CD14-positive monocyte (primary cell): ENCODE measurements at regions not wholly inside any gene's neighbourhood (a gene's known extent, or its start where the extent isn't known, plus 50 kb on each side); places are given as distances from the start of the nearest gene placed in this dataset.

Source experiments
- DNase-seq, 3 donors: peaks; one replicate each; pipeline ENCODE4 v3.0.0-alpha.2; 2011 to 2022
- H2AFZ ChIP-seq: 2 replicates; pipeline ENCODE4 v1.6.0; 2012; ENCODE audit warnings: mild to moderate bottlenecking, low read depth, low read length, inconsistent platforms; ENCODE audit not compliant: insufficient read depth, poor library complexity, severe bottlenecking
- H3K27ac ChIP-seq, 2 donors: 1 replicate in 1 of 2; 2 replicates in 1 of 2; pipeline ENCODE4 v1.5.1; 2012 to 2013; ENCODE audit warnings: low read length in 2 of 2, control low read depth in 1 of 2, inconsistent platforms in 1 of 2, low read depth in 1 of 2, mild to moderate bottlenecking in 1 of 2
- H3K27me3 ChIP-seq, 2 donors: one replicate each; pipeline versions ENCODE4 v1.6.0 to v1.6.1; 2011 to 2013; ENCODE audit warnings: low read length in 2 of 2; ENCODE audit not compliant: control insufficient read depth in 2 of 2, insufficient read depth in 2 of 2
- H3K36me3 ChIP-seq, 2 donors: replicated peaks in 1 of 2; 1 replicate in 1 of 2; 2 replicates in 1 of 2; pipeline versions ENCODE4 v1.5.1 to v1.6.1; 2012 to 2013; ENCODE audit warnings: low read length in 2 of 2, control low read depth in 1 of 2, inconsistent platforms in 1 of 2, mild to moderate bottlenecking in 1 of 2; ENCODE audit not compliant: insufficient read depth in 2 of 2, control insufficient read depth in 1 of 2
- H3K4me1 ChIP-seq, 2 donors: 1 replicate in 1 of 2; 2 replicates in 1 of 2; pipeline versions ENCODE4 v1.5.1 to v1.6.1; 2012 to 2013; ENCODE audit warnings: low read length in 2 of 2, control low read depth in 1 of 2, inconsistent platforms in 1 of 2, mild to moderate bottlenecking in 1 of 2, moderate library complexity in 1 of 2; ENCODE audit not compliant: insufficient read depth in 2 of 2, control insufficient read depth in 1 of 2
- H3K4me2 ChIP-seq: replicated peaks from 2 replicates; pipeline ENCODE3; 2012; ENCODE audit warnings: low read length, moderate library complexity, mild to moderate bottlenecking; ENCODE audit not compliant: poor library complexity, severe bottlenecking; ENCODE audit errors: extremely low read depth
- H3K4me3 ChIP-seq, 3 experiments: fragments of 200-600 bp in 1 of 3; sonication (generic) in 1 of 3; replicated peaks in 1 of 3; 1 replicate in 2 of 3; 2 replicates in 1 of 3; pipeline ENCODE4 v1.5.1; 2011 to 2013; ENCODE audit warnings: low read length in 3 of 3, mild to moderate bottlenecking in 3 of 3, control low read depth in 2 of 3, low read depth in 2 of 3, inconsistent platforms in 1 of 3, moderate library complexity in 1 of 3
- H3K79me2 ChIP-seq: 2 replicates; pipeline ENCODE4 v1.6.0; 2012; ENCODE audit warnings: mild to moderate bottlenecking, control low read depth, inconsistent platforms, low read length, moderate library complexity; ENCODE audit not compliant: insufficient read depth
- H3K9ac ChIP-seq: 2 replicates; pipeline ENCODE4 v1.6.0; 2017; ENCODE audit warnings: low read length, mild to moderate bottlenecking; ENCODE audit not compliant: insufficient read depth, poor library complexity, severe bottlenecking
- H3K9me3 ChIP-seq, 2 donors: replicated peaks in 1 of 2; 1 replicate in 1 of 2; 2 replicates in 1 of 2; pipeline versions ENCODE4 v1.5.1 to v1.6.1; 2012 to 2013; ENCODE audit warnings: low read length in 2 of 2, control low read depth in 1 of 2; ENCODE audit not compliant: control insufficient read depth in 1 of 2, insufficient read depth in 1 of 2
- H4K20me1 ChIP-seq: 2 replicates; pipeline ENCODE4 v1.6.0; 2012; ENCODE audit warnings: mild to moderate bottlenecking, low read length, control low read depth, moderate library complexity; ENCODE audit not compliant: insufficient read depth
- H3K27ac Mint-ChIP-seq, 7 donors: one replicate each; pipeline ENCODE4 v1.8.0; 2020; ENCODE audit warnings: mild to moderate bottlenecking in 7 of 7, mixed read lengths in 7 of 7, moderate library complexity in 6 of 7, inconsistent platforms in 2 of 7
- H3K27me3 Mint-ChIP-seq, 3 donors: one replicate each; pipeline ENCODE4 v1.8.0; 2021 to 2022; ENCODE audit warnings: low read depth in 3 of 3, mild to moderate bottlenecking in 3 of 3, mixed read lengths in 3 of 3, moderate library complexity in 3 of 3, inconsistent platforms in 1 of 3
- H3K36me3 Mint-ChIP-seq, 2 donors: one replicate each; pipeline ENCODE4 v1.8.0; 2020; ENCODE audit warnings: mixed read lengths in 2 of 2, inconsistent platforms in 1 of 2, mild to moderate bottlenecking in 1 of 2
- H3K4me1 Mint-ChIP-seq: one replicate; pipeline ENCODE4 v1.8.0; 2020; ENCODE audit warnings: mild to moderate bottlenecking, mixed read lengths
- H3K4me3 Mint-ChIP-seq, 2 donors: one replicate each; pipeline ENCODE4 v1.8.0; 2020; ENCODE audit warnings: mild to moderate bottlenecking in 2 of 2, mixed read lengths in 2 of 2, moderate library complexity in 1 of 2
- H3K9me3 Mint-ChIP-seq, 7 donors: one replicate each; pipeline ENCODE4 v1.8.0; 2020 to 2022; ENCODE audit warnings: mixed read lengths in 7 of 7, mild to moderate bottlenecking in 6 of 7, moderate library complexity in 6 of 7, inconsistent platforms in 2 of 7
- CTCF ChIP-seq: fragments of 200-600 bp; IDR thresholded peaks from one replicate; pipeline ENCODE4 v1.8.0; 2022; ENCODE audit warnings: antibody characterized with exemption, mild to moderate bottlenecking
- WGBS: methylation state at CpG from one replicate; pipeline ENCODE4 v1.1.5; 2013; ENCODE audit warnings: missing lambda C conversion rate; ENCODE audit not compliant: insufficient coverage; 5-methylcytosine and 5-hydroxymethylcytosine counted together
- intact Hi-C, 2 donors: fragments of 100-400 bp; cut with micrococcal nuclease; formaldehyde crosslinking; loops; one replicate each; pipeline versions ENCODE4 v1.15.0 to v1.15.1; 2023

DNA sequence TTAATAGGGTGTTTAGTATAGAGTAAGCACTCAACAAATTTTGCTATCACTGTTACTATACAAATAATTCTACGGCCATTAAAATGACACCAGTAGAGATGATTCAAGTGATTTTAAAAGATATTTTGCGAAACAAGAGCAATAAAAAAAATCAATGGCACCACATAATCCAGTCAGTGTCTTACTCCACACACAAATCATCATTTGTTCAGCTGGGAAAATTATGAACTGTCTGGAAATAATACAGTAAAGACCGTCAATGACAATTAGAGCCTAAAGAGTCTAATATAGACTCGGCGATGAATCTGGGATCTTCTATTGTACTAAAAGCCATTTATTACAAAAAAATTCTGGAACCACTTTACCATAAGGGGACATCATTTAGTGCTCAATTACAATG lies 270.5 kb downstream of the ARRDC4 start:
- Histone ChIP-seq H3K9ac (no peak overlapping the region), H3K9me3 (no peaks in the 10 kb centered on the region), H3K27me3 (no peaks in the 10 kb centered on the region), H3K36me3 (no peaks in the 10 kb centered on the region), H4K20me1 (no peaks in the 10 kb centered on the region), H3K79me2 (no peaks in the 10 kb centered on the region), H3K4me1 (no peaks in the 10 kb centered on the region), H3K4me2 (no peak overlapping the region), H3K27ac (no peak overlapping the region), H3K4me3 (no peak overlapping the region), H2AFZ (no peak overlapping the region)
- intact Hi-C loops, result no loop called here
- TF ChIP-seq CTCF, result no peak
- Mint-ChIP-seq H3K27me3 (peaks cover 0 to 3% (median 2%) of the 10 kb centered on the region in 3 donors), H3K36me3 (no peaks in the 10 kb centered on the region), H3K4me1 (no peaks in the 10 kb centered on the region), H3K27ac (no peak overlapping the region), H3K9me3 (peaks cover 0 to 8% (median 3%) of the 10 kb centered on the region in 7 donors), H3K4me3 (no peak overlapping the region)
- no CpG with 5 or more reads among the region's 5 CpGs for WGBS
- no peak for DNase-seq

DNA sequence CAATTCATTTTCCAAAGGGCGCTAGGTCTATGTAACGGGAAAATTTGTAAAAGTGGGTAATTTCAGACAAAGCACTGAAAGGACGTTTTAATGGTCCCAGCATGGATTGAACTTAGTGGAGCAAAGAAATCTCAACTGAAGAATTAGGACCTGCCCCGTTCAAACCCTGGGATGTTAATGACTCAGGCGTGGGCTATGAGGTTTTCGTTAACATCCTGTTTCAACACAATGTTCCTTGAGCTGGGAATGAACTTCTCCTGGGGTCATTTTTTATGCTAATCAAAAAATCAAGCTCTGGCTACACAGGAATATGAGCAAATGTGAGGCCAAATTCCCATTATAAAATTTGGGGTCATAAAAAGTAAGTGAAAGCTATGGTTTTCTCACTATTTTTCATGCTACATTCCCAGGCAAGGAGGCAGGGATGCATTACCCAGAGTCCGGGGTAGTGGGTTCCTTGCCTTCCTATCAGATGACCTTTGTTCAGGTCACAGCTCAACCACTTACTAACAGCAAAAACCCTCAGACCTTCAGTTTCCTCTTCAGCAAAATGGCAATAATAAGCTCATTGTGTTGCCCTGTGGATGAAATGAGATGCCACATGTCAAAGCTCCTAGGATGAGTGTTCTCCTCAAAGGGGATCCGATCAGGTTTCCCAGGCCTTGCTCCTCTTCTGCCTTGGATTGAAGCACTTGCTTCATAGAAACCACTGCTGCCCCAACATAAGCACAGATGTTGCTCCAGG lies 271.4 kb downstream of the ARRDC4 start:
- no peak overlapping the region for H3K27ac ChIP-seq
- no peaks in the 10 kb centered on the region for H3K9me3 ChIP-seq
- H3K36me3 Mint-ChIP-seq, result no peaks in the 10 kb centered on the region
- no peak overlapping the region for H3K4me3 ChIP-seq
- 62% methylated on average over 6 of the region's 8 CpGs for WGBS
- H3K36me3 ChIP-seq, result no peaks in the 10 kb centered on the region
- H3K27me3 ChIP-seq, result no peaks in the 10 kb centered on the region
- H3K79me2 ChIP-seq, result no peaks in the 10 kb centered on the region
- H3K9me3 Mint-ChIP-seq, result peaks cover 0 to 8% (median 3%) of the 10 kb centered on the region in 7 donors
- H3K4me1 ChIP-seq, result no peaks in the 10 kb centered on the region
- intact Hi-C loops, result no loop called here
- DNase-seq, result no peak
- no peak overlapping the region for H3K4me3 Mint-ChIP-seq
- no peak overlapping the region for H3K4me2 ChIP-seq
- H3K9ac ChIP-seq, result no peak overlapping the region
- no peak overlapping the region for H3K27ac Mint-ChIP-seq
- H4K20me1 ChIP-seq, result no peaks in the 10 kb centered on the region
- H2AFZ ChIP-seq, result no peak overlapping the region
- peaks cover 0 to 3% (median 2%) of the 10 kb centered on the region in 3 donors for H3K27me3 Mint-ChIP-seq
- H3K4me1 Mint-ChIP-seq, result no peaks in the 10 kb centered on the region
- TF ChIP-seq CTCF, result no peak
